CD14-positive monocyte (primary cell): ENCODE measurements at regions not wholly inside any gene's neighbourhood (a gene's known extent, or its start where the extent isn't known, plus 50 kb on each side); places are given as distances from the start of the nearest gene placed in this dataset.
"Not testable (repeated sequence)": the region's sequence is repeated elsewhere in the genome, so short reads cannot be mapped to it uniquely, and the experiment has no call there.

ENCODE experiments used
- DNase-seq, 3 donors: peaks; one replicate each; pipeline ENCODE4 v3.0.0-alpha.2; 2011 to 2022
- H2AFZ ChIP-seq: 2 replicates; pipeline ENCODE4 v1.6.0; 2012; ENCODE audit warnings: mild to moderate bottlenecking, low read depth, low read length, inconsistent platforms; ENCODE audit not compliant: insufficient read depth, poor library complexity, severe bottlenecking
- H3K27ac ChIP-seq, 2 donors: 1 replicate in 1 of 2; 2 replicates in 1 of 2; pipeline ENCODE4 v1.5.1; 2012 to 2013; ENCODE audit warnings: low read length in 2 of 2, control low read depth in 1 of 2, inconsistent platforms in 1 of 2, low read depth in 1 of 2, mild to moderate bottlenecking in 1 of 2
- H3K27me3 ChIP-seq, 2 donors: one replicate each; pipeline versions ENCODE4 v1.6.0 to v1.6.1; 2011 to 2013; ENCODE audit warnings: low read length in 2 of 2; ENCODE audit not compliant: control insufficient read depth in 2 of 2, insufficient read depth in 2 of 2
- H3K36me3 ChIP-seq, 2 donors: replicated peaks in 1 of 2; 1 replicate in 1 of 2; 2 replicates in 1 of 2; pipeline versions ENCODE4 v1.5.1 to v1.6.1; 2012 to 2013; ENCODE audit warnings: low read length in 2 of 2, control low read depth in 1 of 2, inconsistent platforms in 1 of 2, mild to moderate bottlenecking in 1 of 2; ENCODE audit not compliant: insufficient read depth in 2 of 2, control insufficient read depth in 1 of 2
- H3K4me1 ChIP-seq, 2 donors: 1 replicate in 1 of 2; 2 replicates in 1 of 2; pipeline versions ENCODE4 v1.5.1 to v1.6.1; 2012 to 2013; ENCODE audit warnings: low read length in 2 of 2, control low read depth in 1 of 2, inconsistent platforms in 1 of 2, mild to moderate bottlenecking in 1 of 2, moderate library complexity in 1 of 2; ENCODE audit not compliant: insufficient read depth in 2 of 2, control insufficient read depth in 1 of 2
- H3K4me2 ChIP-seq: replicated peaks from 2 replicates; pipeline ENCODE3; 2012; ENCODE audit warnings: low read length, moderate library complexity, mild to moderate bottlenecking; ENCODE audit not compliant: poor library complexity, severe bottlenecking; ENCODE audit errors: extremely low read depth
- H3K4me3 ChIP-seq, 3 experiments: fragments of 200-600 bp in 1 of 3; sonication (generic) in 1 of 3; replicated peaks in 1 of 3; 1 replicate in 2 of 3; 2 replicates in 1 of 3; pipeline ENCODE4 v1.5.1; 2011 to 2013; ENCODE audit warnings: low read length in 3 of 3, mild to moderate bottlenecking in 3 of 3, control low read depth in 2 of 3, low read depth in 2 of 3, inconsistent platforms in 1 of 3, moderate library complexity in 1 of 3
- H3K79me2 ChIP-seq: 2 replicates; pipeline ENCODE4 v1.6.0; 2012; ENCODE audit warnings: mild to moderate bottlenecking, control low read depth, inconsistent platforms, low read length, moderate library complexity; ENCODE audit not compliant: insufficient read depth
- H3K9ac ChIP-seq: 2 replicates; pipeline ENCODE4 v1.6.0; 2017; ENCODE audit warnings: low read length, mild to moderate bottlenecking; ENCODE audit not compliant: insufficient read depth, poor library complexity, severe bottlenecking
- H3K9me3 ChIP-seq, 2 donors: replicated peaks in 1 of 2; 1 replicate in 1 of 2; 2 replicates in 1 of 2; pipeline versions ENCODE4 v1.5.1 to v1.6.1; 2012 to 2013; ENCODE audit warnings: low read length in 2 of 2, control low read depth in 1 of 2; ENCODE audit not compliant: control insufficient read depth in 1 of 2, insufficient read depth in 1 of 2
- H4K20me1 ChIP-seq: 2 replicates; pipeline ENCODE4 v1.6.0; 2012; ENCODE audit warnings: mild to moderate bottlenecking, low read length, control low read depth, moderate library complexity; ENCODE audit not compliant: insufficient read depth
- H3K27ac Mint-ChIP-seq, 7 donors: one replicate each; pipeline ENCODE4 v1.8.0; 2020; ENCODE audit warnings: mild to moderate bottlenecking in 7 of 7, mixed read lengths in 7 of 7, moderate library complexity in 6 of 7, inconsistent platforms in 2 of 7
- H3K27me3 Mint-ChIP-seq, 3 donors: one replicate each; pipeline ENCODE4 v1.8.0; 2021 to 2022; ENCODE audit warnings: low read depth in 3 of 3, mild to moderate bottlenecking in 3 of 3, mixed read lengths in 3 of 3, moderate library complexity in 3 of 3, inconsistent platforms in 1 of 3
- H3K36me3 Mint-ChIP-seq, 2 donors: one replicate each; pipeline ENCODE4 v1.8.0; 2020; ENCODE audit warnings: mixed read lengths in 2 of 2, inconsistent platforms in 1 of 2, mild to moderate bottlenecking in 1 of 2
- H3K4me1 Mint-ChIP-seq: one replicate; pipeline ENCODE4 v1.8.0; 2020; ENCODE audit warnings: mild to moderate bottlenecking, mixed read lengths
- H3K4me3 Mint-ChIP-seq, 2 donors: one replicate each; pipeline ENCODE4 v1.8.0; 2020; ENCODE audit warnings: mild to moderate bottlenecking in 2 of 2, mixed read lengths in 2 of 2, moderate library complexity in 1 of 2
- H3K9me3 Mint-ChIP-seq, 7 donors: one replicate each; pipeline ENCODE4 v1.8.0; 2020 to 2022; ENCODE audit warnings: mixed read lengths in 7 of 7, mild to moderate bottlenecking in 6 of 7, moderate library complexity in 6 of 7, inconsistent platforms in 2 of 7
- WGBS: methylation state at CpG from one replicate; pipeline ENCODE4 v1.1.5; 2013; ENCODE audit warnings: missing lambda C conversion rate; ENCODE audit not compliant: insufficient coverage; 5-methylcytosine and 5-hydroxymethylcytosine counted together
- intact Hi-C, 2 donors: fragments of 100-400 bp; cut with micrococcal nuclease; formaldehyde crosslinking; loops; one replicate each; pipeline versions ENCODE4 v1.15.0 to v1.15.1; 2023

DNA sequence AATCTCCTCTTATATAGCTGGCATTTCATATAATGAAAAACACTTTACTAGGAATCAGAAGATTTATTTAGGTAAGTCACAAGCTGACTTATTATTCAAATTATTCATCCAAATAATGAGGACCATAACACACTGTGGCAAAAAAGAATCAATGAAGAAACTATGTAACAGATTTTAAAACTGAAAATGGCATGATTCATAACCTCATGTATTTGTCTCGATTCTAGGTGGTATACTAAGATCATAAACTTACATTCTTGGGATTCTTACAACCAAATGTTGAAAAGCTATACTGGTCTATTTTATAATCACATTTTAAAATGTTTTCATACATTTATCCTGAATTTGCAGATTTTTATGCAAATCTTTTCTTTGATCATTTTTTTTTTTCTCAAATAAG lies 69.6 kb upstream of the ZSCAN2 start:
- H3K9me3 Mint-ChIP-seq, H3K4me1 Mint-ChIP-seq, H3K4me3 ChIP-seq, H3K4me2 ChIP-seq, H3K36me3 ChIP-seq, H3K9ac ChIP-seq, H3K9me3 ChIP-seq, H3K27me3 Mint-ChIP-seq, H3K4me1 ChIP-seq, intact Hi-C loops, DNase-seq, H3K36me3 Mint-ChIP-seq, H2AFZ ChIP-seq, H3K27ac Mint-ChIP-seq, H3K79me2 ChIP-seq, H3K27ac ChIP-seq, H4K20me1 ChIP-seq, H3K4me3 Mint-ChIP-seq, H3K27me3 ChIP-seq: not testable (repeated sequence)
- no CpG with 5 or more reads among the region's 1 CpG for WGBS

DNA sequence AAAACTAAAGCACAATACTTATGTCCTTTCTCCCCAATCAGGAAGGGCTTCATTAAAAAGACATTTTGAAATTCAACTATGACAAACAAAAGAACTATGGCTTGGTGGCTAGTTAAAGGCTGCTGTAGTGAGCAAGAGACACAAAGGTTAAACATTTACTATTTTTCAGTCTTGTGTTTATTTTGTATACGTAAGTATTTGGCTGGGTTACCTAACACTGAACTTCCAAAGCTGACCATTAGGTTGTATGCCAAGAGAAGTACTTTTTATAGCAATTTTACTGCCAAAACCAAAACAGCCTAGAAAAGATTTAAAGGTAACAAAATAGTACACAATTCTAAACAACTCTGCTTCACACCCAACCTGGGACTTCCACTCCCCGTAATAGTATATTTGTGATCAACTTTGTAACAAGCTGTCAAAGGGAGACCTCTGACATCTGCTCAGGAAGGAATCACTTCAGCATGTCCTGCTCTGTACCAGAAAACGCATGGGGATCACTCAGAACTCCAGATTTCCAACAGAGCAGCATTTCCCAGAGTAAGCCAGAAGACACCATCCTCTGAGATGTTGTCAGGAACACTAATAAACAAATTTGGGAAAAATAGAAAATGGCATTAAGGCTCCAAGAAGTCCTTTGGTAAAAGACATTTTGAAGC lies 69.0 kb upstream of the ZSCAN2 start:
- H2AFZ ChIP-seq, H3K4me2 ChIP-seq, H3K9me3 ChIP-seq, H3K36me3 ChIP-seq, H3K79me2 ChIP-seq, H3K36me3 Mint-ChIP-seq, intact Hi-C loops, H4K20me1 ChIP-seq, H3K4me1 Mint-ChIP-seq, H3K27me3 ChIP-seq, H3K27ac ChIP-seq, H3K4me1 ChIP-seq, H3K9ac ChIP-seq, DNase-seq, H3K27me3 Mint-ChIP-seq, H3K9me3 Mint-ChIP-seq, H3K4me3 Mint-ChIP-seq, H3K4me3 ChIP-seq, H3K27ac Mint-ChIP-seq: not testable (repeated sequence)
- WGBS: no CpG with 5 or more reads among the region's 3 CpGs

GRCh38 chr15:84533705-84534104 lies 67.1 kb upstream of the ZSCAN2 start:
- WGBS: no CpG with 5 or more reads among the region's 2 CpGs
- H3K27me3 Mint-ChIP-seq, H3K36me3 Mint-ChIP-seq, H4K20me1 ChIP-seq, H3K4me1 Mint-ChIP-seq, H3K9me3 ChIP-seq, H3K4me1 ChIP-seq, DNase-seq, H3K9ac ChIP-seq, H3K4me3 ChIP-seq, H3K9me3 Mint-ChIP-seq, H3K27ac ChIP-seq, H3K79me2 ChIP-seq, H3K27me3 ChIP-seq, H3K27ac Mint-ChIP-seq, H3K36me3 ChIP-seq, intact Hi-C loops, H3K4me3 Mint-ChIP-seq, H3K4me2 ChIP-seq, H2AFZ ChIP-seq: not testable (repeated sequence)

GRCh38 chr15:84534561-84535235 lies 66.1 kb upstream of the ZSCAN2 start:
- H3K27me3 ChIP-seq, H3K9me3 Mint-ChIP-seq, H3K27me3 Mint-ChIP-seq, DNase-seq, H2AFZ ChIP-seq, H3K27ac ChIP-seq, H3K27ac Mint-ChIP-seq, H3K4me1 Mint-ChIP-seq, H3K4me3 Mint-ChIP-seq, H3K9me3 ChIP-seq, H4K20me1 ChIP-seq, H3K4me1 ChIP-seq, H3K36me3 ChIP-seq, H3K4me3 ChIP-seq, H3K36me3 Mint-ChIP-seq, H3K4me2 ChIP-seq, intact Hi-C loops, H3K79me2 ChIP-seq, H3K9ac ChIP-seq: not testable (repeated sequence)
- WGBS: 48% methylated on average over 4 of the region's 4 CpGs
